ENCODE measurements at regions not wholly inside any gene's neighbourhood (a gene's known extent, or its start where the extent isn't known, plus 50 kb on each side); places are given as distances from the start of the nearest gene placed in this dataset.

DNA sequence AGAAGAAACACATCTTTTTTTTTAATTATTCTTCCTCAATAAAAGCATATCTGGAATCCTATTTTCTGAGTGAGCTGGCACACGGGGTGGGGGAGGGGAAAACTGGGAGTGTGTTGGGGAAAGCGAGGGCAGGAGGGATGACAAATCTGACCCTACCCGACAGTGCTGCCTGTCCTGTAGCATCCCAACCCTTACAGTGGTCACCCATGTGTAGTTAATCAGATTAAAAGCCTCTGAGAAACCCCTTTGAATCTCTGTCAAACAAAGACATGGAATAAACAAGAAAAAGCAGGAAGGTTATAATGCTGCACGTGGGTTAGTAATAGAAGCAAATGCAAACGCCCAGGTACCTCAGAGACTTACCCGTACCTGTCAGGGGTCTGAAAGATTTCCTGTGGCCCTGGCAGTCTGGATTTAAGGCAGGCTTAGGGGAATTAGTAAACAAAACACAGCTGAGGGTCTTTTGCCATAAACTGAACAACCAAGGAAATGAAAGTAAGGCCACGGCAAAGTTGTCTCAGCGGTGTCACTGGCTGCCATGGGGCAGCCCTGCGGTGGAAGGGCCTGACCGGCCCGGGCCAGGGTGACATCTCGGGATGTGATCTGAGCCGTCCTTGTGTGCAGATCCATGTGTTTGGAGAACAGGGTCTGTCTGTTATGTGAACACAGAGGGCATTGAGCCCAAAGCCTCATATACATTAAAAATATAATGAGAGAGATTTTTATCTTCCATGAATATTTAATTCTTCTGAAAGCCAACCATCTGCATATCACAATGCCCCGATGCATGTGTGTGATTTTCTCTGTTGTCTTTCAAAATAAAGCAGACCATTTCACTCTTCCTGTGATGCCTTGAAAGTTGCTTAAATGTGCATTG lies 308.2 kb downstream of the ZNF608 start:
- no peaks in the 10 kb centered on the region for H3K36me3 ChIP-seq (ENCODE audit: control insufficient read depth, insufficient read depth, low read length)
- H3K9me3 ChIP-seq (ENCODE audit: control insufficient read depth, low read length), result no peaks in the 10 kb centered on the region
- no peaks in the 10 kb centered on the region for H3K4me1 ChIP-seq (ENCODE audit: control insufficient read depth, insufficient read depth, low read length)
- no peak overlapping the region for H3K9ac ChIP-seq (ENCODE audit: low read length)
- H3K27me3 ChIP-seq (ENCODE audit: control insufficient read depth, insufficient read depth, low read length), result no peaks in the 10 kb centered on the region
- H3K4me3 ChIP-seq (ENCODE audit: low read length), result no peak overlapping the region

GRCh38 chr5:124436294-124436693 lies 310.1 kb downstream of the ZNF608 start:
- no peaks in the 10 kb centered on the region for H3K9me3 ChIP-seq (ENCODE audit: control insufficient read depth, low read length)
- H3K4me3 ChIP-seq (ENCODE audit: low read length), result no peak overlapping the region
- no peaks in the 10 kb centered on the region for H3K36me3 ChIP-seq (ENCODE audit: control insufficient read depth, insufficient read depth, low read length)
- no peaks in the 10 kb centered on the region for H3K27me3 ChIP-seq (ENCODE audit: control insufficient read depth, insufficient read depth, low read length)
- H3K9ac ChIP-seq (ENCODE audit: low read length), result no peak overlapping the region
- no peaks in the 10 kb centered on the region for H3K4me1 ChIP-seq (ENCODE audit: control insufficient read depth, insufficient read depth, low read length)

GRCh38 chr5:124433170-124433569 lies 313.3 kb downstream of the ZNF608 start:
- Histone ChIP-seq H3K36me3 (ENCODE audit: control insufficient read depth, insufficient read depth, low read length) (no peaks in the 10 kb centered on the region), H3K27me3 (ENCODE audit: control insufficient read depth, insufficient read depth, low read length) (no peaks in the 10 kb centered on the region), H3K9ac (ENCODE audit: low read length) (no peak overlapping the region), H3K9me3 (ENCODE audit: control insufficient read depth, low read length) (no peaks in the 10 kb centered on the region), H3K4me3 (ENCODE audit: low read length) (no peak overlapping the region), H3K4me1 (ENCODE audit: control insufficient read depth, insufficient read depth, low read length) (no peaks in the 10 kb centered on the region)

DNA sequence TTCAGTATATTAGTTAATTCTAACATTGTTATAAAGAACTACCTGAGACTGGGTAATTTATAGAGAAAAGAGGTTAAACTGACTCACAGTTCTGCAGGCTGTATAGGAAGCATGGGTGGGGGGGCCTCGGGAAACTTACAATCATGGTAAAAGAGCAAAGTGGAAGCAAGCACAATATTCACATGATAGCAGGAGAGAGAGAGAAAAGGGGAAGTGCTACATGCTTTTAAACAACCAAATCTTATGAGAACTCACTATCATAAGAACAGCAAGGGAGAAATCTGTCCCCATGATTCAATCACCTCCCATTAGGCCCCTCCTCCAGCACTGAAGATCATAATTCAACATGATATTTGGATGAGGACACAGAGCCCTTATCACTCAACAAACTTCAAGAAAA lies 324.9 kb downstream of the ZNF608 start:
- H3K27me3 ChIP-seq (ENCODE audit: control insufficient read depth, insufficient read depth, low read length), result no peaks in the 10 kb centered on the region
- no peaks in the 10 kb centered on the region for H3K4me1 ChIP-seq (ENCODE audit: control insufficient read depth, insufficient read depth, low read length)
- no peak overlapping the region for H3K9ac ChIP-seq (ENCODE audit: low read length)
- no peak overlapping the region for H3K4me3 ChIP-seq (ENCODE audit: low read length)
- H3K9me3 ChIP-seq (ENCODE audit: control insufficient read depth, low read length), result no peaks in the 10 kb centered on the region
- no peaks in the 10 kb centered on the region for H3K36me3 ChIP-seq (ENCODE audit: control insufficient read depth, insufficient read depth, low read length)

DNA sequence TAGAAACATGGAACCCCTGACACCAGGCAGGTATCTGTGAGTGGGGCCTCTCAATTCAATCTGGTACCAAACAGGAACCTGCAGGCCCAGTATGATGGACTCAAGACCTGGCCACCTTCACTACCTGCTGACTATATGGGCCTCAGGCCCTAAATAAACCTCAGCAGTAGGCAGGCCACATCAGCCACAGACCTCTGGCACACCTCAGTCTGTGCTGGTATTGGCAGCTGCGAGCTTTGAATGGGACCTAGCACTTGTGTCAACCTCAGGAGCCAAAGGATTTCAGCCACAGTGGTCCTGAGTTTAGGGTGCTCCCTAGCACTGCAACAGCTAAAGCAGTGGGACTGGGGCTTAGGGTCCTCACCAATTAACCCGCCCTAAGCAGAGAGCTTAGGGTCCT lies 325.5 kb downstream of the ZNF608 start:
- Histone ChIP-seq H3K4me3 (ENCODE audit: low read length) (no peak overlapping the region), H3K27me3 (ENCODE audit: control insufficient read depth, insufficient read depth, low read length) (no peaks in the 10 kb centered on the region), H3K9me3 (ENCODE audit: control insufficient read depth, low read length) (no peaks in the 10 kb centered on the region), H3K4me1 (ENCODE audit: control insufficient read depth, insufficient read depth, low read length) (no peaks in the 10 kb centered on the region), H3K9ac (ENCODE audit: low read length) (no peak overlapping the region), H3K36me3 (ENCODE audit: control insufficient read depth, insufficient read depth, low read length) (no peaks in the 10 kb centered on the region)

- no peak overlapping the region for H3K4me3 ChIP-seq (ENCODE audit: low read length)
- H3K36me3 ChIP-seq (ENCODE audit: control insufficient read depth, insufficient read depth, low read length), result no peaks in the 10 kb centered on the region
- H3K9me3 ChIP-seq (ENCODE audit: control insufficient read depth, low read length), result no peaks in the 10 kb centered on the region
Measured at GRCh38 chr5:124419531-124419930, 326.9 kb downstream of the ZNF608 start.

GRCh38 chr5:124418390-124418789 lies 328.0 kb downstream of the ZNF608 start:
- no peaks in the 10 kb centered on the region for H3K9me3 ChIP-seq (ENCODE audit: control insufficient read depth, low read length)

More at GRCh38 chr5:124419531-124419930, 326.9 kb downstream of the ZNF608 start:
- H3K4me1 ChIP-seq (ENCODE audit: control insufficient read depth, insufficient read depth, low read length), result no peaks in the 10 kb centered on the region
- no peaks in the 10 kb centered on the region for H3K27me3 ChIP-seq (ENCODE audit: control insufficient read depth, insufficient read depth, low read length)
- H3K9ac ChIP-seq (ENCODE audit: low read length), result no peak overlapping the region

GRCh38 chr5:124417196-124417595 lies 329.2 kb downstream of the ZNF608 start:
- Histone ChIP-seq H3K4me3 (ENCODE audit: low read length) (no peak overlapping the region), H3K27me3 (ENCODE audit: control insufficient read depth, insufficient read depth, low read length) (no peaks in the 10 kb centered on the region), H3K36me3 (ENCODE audit: control insufficient read depth, insufficient read depth, low read length) (no peaks in the 10 kb centered on the region), H3K9me3 (ENCODE audit: control insufficient read depth, low read length) (no peaks in the 10 kb centered on the region), H3K4me1 (ENCODE audit: control insufficient read depth, insufficient read depth, low read length) (no peaks in the 10 kb centered on the region), H3K9ac (ENCODE audit: low read length) (no peak overlapping the region)

More at GRCh38 chr5:124418390-124418789, 328.0 kb downstream of the ZNF608 start:
- Histone ChIP-seq H3K27me3 (ENCODE audit: control insufficient read depth, insufficient read depth, low read length) (no peaks in the 10 kb centered on the region), H3K4me1 (ENCODE audit: control insufficient read depth, insufficient read depth, low read length) (no peaks in the 10 kb centered on the region), H3K4me3 (ENCODE audit: low read length) (no peak overlapping the region), H3K36me3 (ENCODE audit: control insufficient read depth, insufficient read depth, low read length) (no peaks in the 10 kb centered on the region), H3K9ac (ENCODE audit: low read length) (no peak overlapping the region)

GRCh38 chr5:124416627-124417026 lies 329.8 kb downstream of the ZNF608 start:
- H3K36me3 ChIP-seq (ENCODE audit: control insufficient read depth, insufficient read depth, low read length), result no peaks in the 10 kb centered on the region
- H3K9me3 ChIP-seq (ENCODE audit: control insufficient read depth, low read length), result no peaks in the 10 kb centered on the region
- no peak overlapping the region for H3K9ac ChIP-seq (ENCODE audit: low read length)
- H3K4me1 ChIP-seq (ENCODE audit: control insufficient read depth, insufficient read depth, low read length), result no peaks in the 10 kb centered on the region
- H3K4me3 ChIP-seq (ENCODE audit: low read length), result no peak overlapping the region
- H3K27me3 ChIP-seq (ENCODE audit: control insufficient read depth, insufficient read depth, low read length), result no peaks in the 10 kb centered on the region

- Histone ChIP-seq H3K4me3 (ENCODE audit: low read length) (no peak overlapping the region), H3K9ac (ENCODE audit: low read length) (no peak overlapping the region), H3K27me3 (ENCODE audit: control insufficient read depth, insufficient read depth, low read length) (no peaks in the 10 kb centered on the region), H3K36me3 (ENCODE audit: control insufficient read depth, insufficient read depth, low read length) (no peaks in the 10 kb centered on the region), H3K9me3 (ENCODE audit: control insufficient read depth, low read length) (no peaks in the 10 kb centered on the region), H3K4me1 (ENCODE audit: control insufficient read depth, insufficient read depth, low read length) (no peaks in the 10 kb centered on the region)
Measured at GRCh38 chr5:124414973-124415372, 331.5 kb downstream of the ZNF608 start.

GRCh38 chr5:124410539-124411488 lies 335.6 kb downstream of the ZNF608 start:
- Histone ChIP-seq H3K36me3 (ENCODE audit: control insufficient read depth, insufficient read depth, low read length) (no peaks in the 10 kb centered on the region), H3K9me3 (ENCODE audit: control insufficient read depth, low read length) (no peaks in the 10 kb centered on the region), H3K4me1 (ENCODE audit: control insufficient read depth, insufficient read depth, low read length) (no peaks in the 10 kb centered on the region), H3K4me3 (ENCODE audit: low read length) (no peak overlapping the region), H3K27me3 (ENCODE audit: control insufficient read depth, insufficient read depth, low read length) (no peaks in the 10 kb centered on the region), H3K9ac (ENCODE audit: low read length) (no peak overlapping the region)

Data from mucosa of stomach (tissue), 1 donor.